ENCODE measurements at regions not wholly inside any gene's neighbourhood (a gene's known extent, or its start where the extent isn't known, plus 50 kb on each side); places are given as distances from the start of the nearest gene placed in this dataset.

GRCh38 chr3:86464180-86464579 lies 526.8 kb downstream of the VGLL3 start:
- TF ChIP-seq CTCF (conservative IDR thresholded peaks at IDR 0.05 in 1 of 2, IDR thresholded peaks at IDR 0.05 in 1 of 2; ENCODE audit: low read depth in 1 of 2, low read length in 2 of 2) (no peak), EZH2 (IDR thresholded peaks at IDR 0.05; ENCODE audit: low read length, missing control alignments) (no peak)
